Liver (tissue), 8 donors: ENCODE measurements at regions not wholly inside any gene's neighbourhood (a gene's known extent, or its start where the extent isn't known, plus 50 kb on each side); places are given as distances from the start of the nearest gene placed in this dataset.

ENCODE experiments used
- DNase-seq: peaks from one replicate; pipeline ENCODE4 v3.0.0-alpha.2; 2017; ENCODE audit warnings: low spot score
- H3K27ac ChIP-seq, 2 donors: one replicate each; pipeline ENCODE4 v1.7.0; 2013; ENCODE audit warnings: inconsistent platforms in 2 of 2, low read length in 2 of 2, control low read depth in 1 of 2, low read depth in 1 of 2, mild to moderate bottlenecking in 1 of 2
- H3K27me3 ChIP-seq, 4 donors: one replicate each; pipeline versions ENCODE4 v1.6.1 to v1.7.0; 2013; ENCODE audit warnings: low read length in 3 of 4, inconsistent platforms in 1 of 4, mild to moderate bottlenecking in 1 of 4, moderate library complexity in 1 of 4; ENCODE audit not compliant: control insufficient read depth in 4 of 4, insufficient read depth in 4 of 4
- H3K36me3 ChIP-seq, 4 donors: one replicate each; pipeline versions ENCODE4 v1.6.1 to v1.7.0; 2013; ENCODE audit warnings: low read length in 3 of 4, mild to moderate bottlenecking in 3 of 4, low read depth in 1 of 4, moderate library complexity in 1 of 4; ENCODE audit not compliant: control insufficient read depth in 4 of 4, insufficient read depth in 3 of 4
- H3K4me1 ChIP-seq, 4 donors: one replicate each; pipeline versions ENCODE4 v1.6.1 to v1.7.0; 2013; ENCODE audit warnings: low read length in 3 of 4, mild to moderate bottlenecking in 3 of 4, moderate library complexity in 1 of 4; ENCODE audit not compliant: control insufficient read depth in 4 of 4, insufficient read depth in 4 of 4
- H3K4me3 ChIP-seq, 3 donors: one replicate each; pipeline versions ENCODE4 v1.6.1 to v1.7.0; 2013; ENCODE audit warnings: low read length in 3 of 3, control low read depth in 1 of 3, low read depth in 1 of 3, mild to moderate bottlenecking in 1 of 3
- H3K9ac ChIP-seq, 2 donors: one replicate each; pipeline ENCODE4 v1.7.0; 2013; ENCODE audit warnings: low read length in 2 of 2, mild to moderate bottlenecking in 2 of 2, moderate library complexity in 2 of 2, control low read depth in 1 of 2, low read depth in 1 of 2
- H3K9me3 ChIP-seq, 4 donors: one replicate each; pipeline versions ENCODE4 v1.6.1 to v1.7.0; 2013; ENCODE audit warnings: low read length in 3 of 4; ENCODE audit not compliant: control insufficient read depth in 4 of 4
- ATF3 ChIP-seq: IDR thresholded peaks from 2 replicates; pipeline ENCODE4 v1.6.1; 2016; ENCODE audit warnings: antibody characterized with exemption
- FOXA1 ChIP-seq: IDR thresholded peaks from 2 replicates; pipeline ENCODE4 v1.6.1; 2016; ENCODE audit warnings: antibody characterized with exemption
- FOXA2 ChIP-seq: IDR thresholded peaks from 2 replicates; pipeline ENCODE4 v1.6.1; 2016; ENCODE audit warnings: antibody characterized with exemption
- GABPA ChIP-seq, 2 donors: IDR thresholded peaks in 1 of 2; conservative IDR thresholded peaks in 1 of 2; 2 replicates each; pipeline ENCODE4 v1.6.1; 2016; ENCODE audit warnings: antibody characterized with exemption in 2 of 2, mild to moderate bottlenecking in 1 of 2, moderate library complexity in 1 of 2
- HNF4A ChIP-seq, 2 donors: conservative IDR thresholded peaks; 2 replicates each; pipeline ENCODE4 v1.6.1; 2016; ENCODE audit warnings: antibody characterized with exemption in 2 of 2, mild to moderate bottlenecking in 2 of 2
- HNF4G ChIP-seq: IDR thresholded peaks from 2 replicates; pipeline ENCODE4 v1.6.1; 2016; ENCODE audit warnings: antibody characterized with exemption
- JUND ChIP-seq, 2 donors: IDR thresholded peaks; 2 replicates each; pipeline ENCODE4 v1.6.1; 2016; ENCODE audit warnings: antibody characterized with exemption in 2 of 2
- NR2F2 ChIP-seq: IDR thresholded peaks from 2 replicates; pipeline ENCODE4 v1.6.1; 2016; ENCODE audit warnings: antibody characterized with exemption
- RAD21 ChIP-seq, 2 donors: IDR thresholded peaks; 2 replicates each; pipeline ENCODE4 v1.6.1; 2016; ENCODE audit warnings: antibody characterized with exemption in 2 of 2, mild to moderate bottlenecking in 2 of 2
- RXRA ChIP-seq, 2 donors: IDR thresholded peaks; 2 replicates each; pipeline ENCODE4 v1.6.1; 2017 to 2018; ENCODE audit warnings: antibody characterized with exemption in 2 of 2, mild to moderate bottlenecking in 1 of 2
- SP1 ChIP-seq: IDR thresholded peaks from 2 replicates; pipeline ENCODE4 v1.6.1; 2018; ENCODE audit warnings: antibody characterized with exemption, mild to moderate bottlenecking
- TAF1 ChIP-seq: conservative IDR thresholded peaks from 2 replicates; pipeline ENCODE4 v1.6.1; 2016; ENCODE audit warnings: antibody characterized with exemption, mild to moderate bottlenecking
- YY1 ChIP-seq: IDR thresholded peaks from 2 replicates; pipeline ENCODE4 v1.6.1; 2016; ENCODE audit warnings: antibody characterized with exemption, mild to moderate bottlenecking
- WGBS: extraction: QIAGEN DNeasy Blood & Tissue Kit; methylation state at CpG from one replicate; pipeline ENCODE4 v1.1.7; 2013; 5-methylcytosine and 5-hydroxymethylcytosine counted together
- TF ChIP-seq, protein P1 (sequence below): fragments of 150-350 bp; IDR thresholded peaks from 2 replicates; pipeline ENCODE4 v1.5.1; 2017; ENCODE audit warnings: improper control_type of control experiment, low read depth, low read length; ENCODE audit not compliant: missing input control
- TF ChIP-seq, protein P2 (sequence below): IDR thresholded peaks from 2 replicates; pipeline ENCODE4 v1.6.1; 2016; ENCODE audit warnings: antibody characterized with exemption
- TF ChIP-seq, protein P3 (sequence below): IDR thresholded peaks from 2 replicates; pipeline ENCODE4 v1.6.1; 2016; ENCODE audit warnings: antibody characterized with exemption, mild to moderate bottlenecking
- TF ChIP-seq, protein P4 (sequence below): IDR thresholded peaks from 2 replicates; pipeline ENCODE4 v1.6.1; 2016; ENCODE audit warnings: antibody characterized with exemption
- donor health status: healthy.
- donor health status: healthy.
- donor health status: healthy.
- donor health status: healthy.
- donor health status: healthy.

DNA sequence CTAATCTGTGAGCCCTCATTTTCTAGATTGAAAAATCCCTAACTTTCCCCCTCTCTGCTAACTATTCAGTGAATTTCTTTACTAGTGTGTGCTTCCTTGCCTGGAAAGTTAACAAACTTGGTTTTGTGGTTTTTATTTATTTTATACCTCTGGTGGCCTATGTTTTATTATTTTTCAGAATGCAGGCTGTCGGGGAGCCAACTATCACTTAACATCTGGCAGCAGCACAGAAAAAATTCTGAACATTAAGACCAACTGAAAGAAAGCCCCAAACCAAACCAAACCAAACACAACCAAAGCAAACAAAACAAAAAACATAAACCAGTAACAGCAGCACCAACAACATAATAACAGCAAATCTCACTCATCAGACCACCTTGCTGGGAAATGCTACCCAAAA lies 109.0 kb upstream of the KL start:
- TF ChIP-seq, protein P1, sequence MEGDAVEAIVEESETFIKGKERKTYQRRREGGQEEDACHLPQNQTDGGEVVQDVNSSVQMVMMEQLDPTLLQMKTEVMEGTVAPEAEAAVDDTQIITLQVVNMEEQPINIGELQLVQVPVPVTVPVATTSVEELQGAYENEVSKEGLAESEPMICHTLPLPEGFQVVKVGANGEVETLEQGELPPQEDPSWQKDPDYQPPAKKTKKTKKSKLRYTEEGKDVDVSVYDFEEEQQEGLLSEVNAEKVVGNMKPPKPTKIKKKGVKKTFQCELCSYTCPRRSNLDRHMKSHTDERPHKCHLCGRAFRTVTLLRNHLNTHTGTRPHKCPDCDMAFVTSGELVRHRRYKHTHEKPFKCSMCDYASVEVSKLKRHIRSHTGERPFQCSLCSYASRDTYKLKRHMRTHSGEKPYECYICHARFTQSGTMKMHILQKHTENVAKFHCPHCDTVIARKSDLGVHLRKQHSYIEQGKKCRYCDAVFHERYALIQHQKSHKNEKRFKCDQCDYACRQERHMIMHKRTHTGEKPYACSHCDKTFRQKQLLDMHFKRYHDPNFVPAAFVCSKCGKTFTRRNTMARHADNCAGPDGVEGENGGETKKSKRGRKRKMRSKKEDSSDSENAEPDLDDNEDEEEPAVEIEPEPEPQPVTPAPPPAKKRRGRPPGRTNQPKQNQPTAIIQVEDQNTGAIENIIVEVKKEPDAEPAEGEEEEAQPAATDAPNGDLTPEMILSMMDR = no peak
- TF ChIP-seq GABPA (IDR thresholded peaks at IDR 0.05 in 1 of 2, conservative IDR thresholded peaks at IDR 0.05 in 1 of 2) (no peak), FOXA2 (no peak), TAF1 (no peak), ATF3 (no peak), FOXA1 (no peak), SP1 (no peak), RXRA (IDR thresholded peaks at IDR 0.05) (no peak), RAD21 (IDR thresholded peaks at IDR 0.05) (no peak), HNF4G (no peak), YY1 (no peak), JUND (IDR thresholded peaks at IDR 0.05) (no peak), NR2F2 (no peak)
- TF ChIP-seq, protein P2, sequence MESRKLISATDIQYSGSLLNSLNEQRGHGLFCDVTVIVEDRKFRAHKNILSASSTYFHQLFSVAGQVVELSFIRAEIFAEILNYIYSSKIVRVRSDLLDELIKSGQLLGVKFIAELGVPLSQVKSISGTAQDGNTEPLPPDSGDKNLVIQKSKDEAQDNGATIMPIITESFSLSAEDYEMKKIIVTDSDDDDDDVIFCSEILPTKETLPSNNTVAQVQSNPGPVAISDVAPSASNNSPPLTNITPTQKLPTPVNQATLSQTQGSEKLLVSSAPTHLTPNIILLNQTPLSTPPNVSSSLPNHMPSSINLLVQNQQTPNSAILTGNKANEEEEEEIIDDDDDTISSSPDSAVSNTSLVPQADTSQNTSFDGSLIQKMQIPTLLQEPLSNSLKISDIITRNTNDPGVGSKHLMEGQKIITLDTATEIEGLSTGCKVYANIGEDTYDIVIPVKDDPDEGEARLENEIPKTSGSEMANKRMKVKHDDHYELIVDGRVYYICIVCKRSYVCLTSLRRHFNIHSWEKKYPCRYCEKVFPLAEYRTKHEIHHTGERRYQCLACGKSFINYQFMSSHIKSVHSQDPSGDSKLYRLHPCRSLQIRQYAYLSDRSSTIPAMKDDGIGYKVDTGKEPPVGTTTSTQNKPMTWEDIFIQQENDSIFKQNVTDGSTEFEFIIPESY = no peak
- TF ChIP-seq, protein P3, sequence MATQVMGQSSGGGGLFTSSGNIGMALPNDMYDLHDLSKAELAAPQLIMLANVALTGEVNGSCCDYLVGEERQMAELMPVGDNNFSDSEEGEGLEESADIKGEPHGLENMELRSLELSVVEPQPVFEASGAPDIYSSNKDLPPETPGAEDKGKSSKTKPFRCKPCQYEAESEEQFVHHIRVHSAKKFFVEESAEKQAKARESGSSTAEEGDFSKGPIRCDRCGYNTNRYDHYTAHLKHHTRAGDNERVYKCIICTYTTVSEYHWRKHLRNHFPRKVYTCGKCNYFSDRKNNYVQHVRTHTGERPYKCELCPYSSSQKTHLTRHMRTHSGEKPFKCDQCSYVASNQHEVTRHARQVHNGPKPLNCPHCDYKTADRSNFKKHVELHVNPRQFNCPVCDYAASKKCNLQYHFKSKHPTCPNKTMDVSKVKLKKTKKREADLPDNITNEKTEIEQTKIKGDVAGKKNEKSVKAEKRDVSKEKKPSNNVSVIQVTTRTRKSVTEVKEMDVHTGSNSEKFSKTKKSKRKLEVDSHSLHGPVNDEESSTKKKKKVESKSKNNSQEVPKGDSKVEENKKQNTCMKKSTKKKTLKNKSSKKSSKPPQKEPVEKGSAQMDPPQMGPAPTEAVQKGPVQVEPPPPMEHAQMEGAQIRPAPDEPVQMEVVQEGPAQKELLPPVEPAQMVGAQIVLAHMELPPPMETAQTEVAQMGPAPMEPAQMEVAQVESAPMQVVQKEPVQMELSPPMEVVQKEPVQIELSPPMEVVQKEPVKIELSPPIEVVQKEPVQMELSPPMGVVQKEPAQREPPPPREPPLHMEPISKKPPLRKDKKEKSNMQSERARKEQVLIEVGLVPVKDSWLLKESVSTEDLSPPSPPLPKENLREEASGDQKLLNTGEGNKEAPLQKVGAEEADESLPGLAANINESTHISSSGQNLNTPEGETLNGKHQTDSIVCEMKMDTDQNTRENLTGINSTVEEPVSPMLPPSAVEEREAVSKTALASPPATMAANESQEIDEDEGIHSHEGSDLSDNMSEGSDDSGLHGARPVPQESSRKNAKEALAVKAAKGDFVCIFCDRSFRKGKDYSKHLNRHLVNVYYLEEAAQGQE = no peak
- TF ChIP-seq, protein P4, sequence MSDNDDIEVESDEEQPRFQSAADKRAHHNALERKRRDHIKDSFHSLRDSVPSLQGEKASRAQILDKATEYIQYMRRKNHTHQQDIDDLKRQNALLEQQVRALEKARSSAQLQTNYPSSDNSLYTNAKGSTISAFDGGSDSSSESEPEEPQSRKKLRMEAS = no peak
- H3K4me3 ChIP-seq = no peak overlapping the region
- no peak for DNase-seq
- H3K27me3 ChIP-seq = no peaks in the 10 kb centered on the region
- H3K9ac ChIP-seq = no peak overlapping the region
- H3K36me3 ChIP-seq = no peaks in the 10 kb centered on the region
- no peaks in the 10 kb centered on the region for H3K9me3 ChIP-seq
- no peaks in the 10 kb centered on the region for H3K4me1 ChIP-seq
- no peak overlapping the region for H3K27ac ChIP-seq
- 90% methylated on average over 1 of the region's 1 CpG for WGBS

DNA sequence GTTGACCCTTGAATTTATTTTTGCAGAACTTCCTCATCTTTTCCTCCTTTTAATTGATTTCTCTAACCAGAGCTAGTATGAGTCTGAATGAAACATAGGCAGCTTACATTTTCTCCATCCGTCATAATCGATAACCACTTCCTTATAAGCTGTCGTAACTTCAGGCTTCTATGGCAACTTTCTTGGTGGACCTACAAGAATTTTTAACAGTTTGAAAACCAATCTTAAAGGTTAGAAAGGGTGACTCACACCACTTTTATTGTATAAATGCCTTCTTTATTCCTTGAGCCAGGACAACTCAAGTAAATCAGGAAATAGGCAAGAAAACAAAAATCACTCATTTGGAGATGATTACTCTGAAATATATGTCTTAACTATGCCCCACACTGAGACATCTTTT lies 105.7 kb upstream of the KL start:
- 75% methylated on average over 3 of the region's 3 CpGs for WGBS
- Histone ChIP-seq H3K9ac (no peak overlapping the region), H3K36me3 (no peaks in the 10 kb centered on the region), H3K4me3 (no peak overlapping the region), H3K9me3 (no peaks in the 10 kb centered on the region), H3K27ac (no peak overlapping the region), H3K27me3 (no peaks in the 10 kb centered on the region), H3K4me1 (no peaks in the 10 kb centered on the region)
- no peak for DNase-seq
- TF ChIP-seq RXRA (IDR thresholded peaks at IDR 0.05) (no peak), HNF4A (conservative IDR thresholded peaks at IDR 0.05) (no peak), GABPA (IDR thresholded peaks at IDR 0.05 in 1 of 2, conservative IDR thresholded peaks at IDR 0.05 in 1 of 2) (no peak), JUND (IDR thresholded peaks at IDR 0.05) (no peak), RAD21 (IDR thresholded peaks at IDR 0.05) (no peak), SP1 (no peak), YY1 (no peak), TAF1 (no peak), NR2F2 (no peak), ATF3 (no peak)
- TF ChIP-seq, protein P3 = no peak
- TF ChIP-seq, protein P2 = no peak
